GM18520 (cell line): ENCODE measurements at regions not wholly inside any gene's neighbourhood (a gene's known extent, or its start where the extent isn't known, plus 50 kb on each side); places are given as distances from the start of the nearest gene placed in this dataset.
"Not testable (repeated sequence)": the region's sequence is repeated elsewhere in the genome, so short reads cannot be mapped to it uniquely, and the experiment has no call there.

Experiments
- ATAC-seq: cut with Tn5 transposase; IDR thresholded peaks from one replicate; pipeline ENCODE4 v1.9.1; 2021; ENCODE audit not compliant: unreplicated experiment

- ATAC-seq, result no peak
Measured at GRCh38 chr21:17196623-17197022, 316.2 kb upstream of the CXADR start.

- no peak for ATAC-seq
Measured at GRCh38 chr21:17197996-17198395, 314.8 kb upstream of the CXADR start.

DNA sequence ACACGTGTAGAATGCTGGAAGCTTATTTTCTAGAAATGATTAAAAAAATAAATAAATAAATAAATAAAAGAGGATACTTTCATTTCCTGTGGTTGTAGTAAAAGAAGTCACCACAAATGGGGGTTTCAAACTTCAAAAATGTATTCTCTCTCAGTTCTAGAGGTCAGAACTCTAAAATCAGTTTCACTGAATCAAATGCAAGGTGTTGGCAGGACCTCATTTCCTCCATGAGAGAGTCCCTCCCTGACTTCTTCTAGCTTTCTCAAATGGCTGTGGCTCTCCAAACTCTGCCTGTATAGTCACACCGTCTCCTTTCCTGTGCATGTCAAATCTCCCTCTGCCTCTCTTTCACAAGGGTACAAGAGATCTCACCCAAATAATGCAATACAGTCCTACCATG lies 312.6 kb upstream of the CXADR start:
- ATAC-seq, result no peak

GRCh38 chr21:17201741-17202260 lies 311.0 kb upstream of the CXADR start:
- no peak for ATAC-seq

- ATAC-seq, result no peak
Measured at GRCh38 chr21:17214801-17215200, 298.0 kb upstream of the CXADR start.

GRCh38 chr21:17219050-17219449 lies 293.8 kb upstream of the CXADR start:
- not testable (repeated sequence) for ATAC-seq

- ATAC-seq, result no peak
Measured at GRCh38 chr21:17231124-17231523, 281.7 kb upstream of the CXADR start.

DNA sequence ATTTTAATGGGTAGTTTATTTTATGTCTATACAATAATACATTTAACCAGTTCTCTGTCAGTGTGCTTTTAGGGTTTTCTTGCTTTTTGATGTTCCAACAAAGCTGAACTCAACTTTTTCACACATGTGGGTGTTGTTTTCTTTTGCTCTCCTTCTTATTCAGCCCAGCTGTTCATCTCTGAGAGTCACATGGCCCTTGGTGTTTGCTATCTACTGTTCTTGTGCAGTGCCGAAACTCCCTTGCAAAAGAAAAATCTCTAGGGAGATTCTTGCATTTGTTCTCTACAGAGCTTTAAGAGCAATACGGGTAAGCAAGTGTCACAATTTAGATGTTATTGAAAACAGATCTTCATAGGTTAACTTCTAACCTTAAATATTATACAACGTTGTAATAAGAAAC lies 281.1 kb upstream of the CXADR start:
- ATAC-seq, result no peak

DNA sequence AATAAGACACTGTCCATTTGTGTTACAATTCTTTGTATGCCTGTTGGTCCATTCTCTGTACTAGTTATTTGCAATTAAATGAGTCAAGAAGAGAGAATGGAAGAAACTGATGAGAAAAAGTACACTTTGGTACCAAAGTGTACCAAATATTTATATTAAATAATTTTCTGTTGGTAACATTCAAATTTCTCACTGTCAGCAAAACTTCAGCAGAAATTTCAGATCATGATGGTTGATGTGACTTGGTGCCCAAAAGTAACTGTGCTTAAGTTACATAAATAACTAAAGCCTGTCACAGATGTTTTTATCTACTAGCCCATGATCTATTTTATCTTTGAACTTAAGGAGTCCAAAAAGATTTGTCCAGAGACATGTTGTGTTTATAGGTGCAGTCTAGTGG lies 274.4 kb upstream of the CXADR start:
- no peak for ATAC-seq

DNA sequence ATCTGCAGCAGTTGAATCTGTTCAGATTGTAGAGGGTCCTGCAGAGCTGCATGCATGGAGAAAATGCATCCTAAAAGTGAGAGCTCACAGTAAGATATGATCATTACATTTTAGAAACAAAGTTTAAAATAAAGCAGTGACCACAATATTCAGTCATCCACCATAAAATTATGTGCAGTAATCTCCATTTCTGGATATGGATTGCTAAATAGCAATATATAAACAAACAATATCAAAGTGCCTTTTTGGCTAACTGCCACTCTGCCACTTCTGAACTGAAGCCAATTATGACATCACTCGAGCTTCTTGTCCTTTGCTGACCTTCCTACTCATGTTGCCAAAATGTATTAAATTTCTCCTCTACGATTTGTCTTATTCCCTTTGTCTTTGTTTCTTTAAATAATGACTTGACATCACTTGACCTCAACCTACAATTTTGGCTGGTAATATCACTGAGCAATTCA lies 262.0 kb upstream of the CXADR start:
- ATAC-seq, result no peak

- no peak for ATAC-seq
Measured at GRCh38 chr21:17257784-17258183, 255.1 kb upstream of the CXADR start.

GRCh38 chr21:17264182-17264581 lies 248.7 kb upstream of the CXADR start:
- ATAC-seq, result no peak

DNA sequence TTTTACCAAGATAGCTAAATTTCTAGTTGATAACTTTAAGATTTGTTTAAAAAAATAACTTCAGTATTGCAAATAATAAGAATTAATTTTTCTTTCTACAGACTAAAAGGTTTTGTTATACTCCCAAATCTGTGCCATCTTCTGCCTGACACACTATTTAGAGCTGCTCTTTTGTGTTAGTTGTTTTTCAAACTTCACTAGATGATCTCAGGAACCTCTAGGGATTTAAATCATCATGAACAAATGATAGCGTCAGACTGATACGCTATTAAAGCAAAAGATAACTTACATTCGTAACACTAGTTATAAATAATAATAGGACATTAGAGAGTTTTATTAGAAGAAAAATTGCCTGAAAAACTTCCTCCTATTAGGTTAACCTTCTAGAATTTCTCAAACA lies 243.1 kb upstream of the CXADR start:
- ATAC-seq, result no peak

- ATAC-seq, result no peak
Measured at GRCh38 chr21:17270229-17270628, 242.6 kb upstream of the CXADR start.

DNA sequence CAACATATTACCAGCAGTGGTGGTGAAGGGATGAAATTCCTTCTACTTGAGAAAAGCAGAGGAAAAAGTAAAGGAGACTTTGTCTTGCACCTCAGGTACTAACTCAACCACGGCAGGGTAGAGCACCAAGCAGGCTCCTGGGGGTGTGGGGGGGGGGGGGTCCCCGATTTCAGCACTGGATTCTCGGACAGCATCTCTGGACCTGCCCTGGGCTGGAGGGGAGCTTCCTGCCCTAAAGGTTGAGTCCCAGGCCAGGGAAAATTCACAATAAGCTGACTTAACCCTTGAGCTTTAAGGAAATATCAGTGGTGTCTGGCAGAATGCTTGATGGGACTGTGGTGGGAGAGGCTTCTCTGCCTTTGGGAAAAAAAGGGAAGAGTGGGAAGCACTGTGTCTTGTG lies 233.2 kb upstream of the CXADR start:
- ATAC-seq, result no peak

- ATAC-seq, result not testable (repeated sequence)
Measured at GRCh38 chr21:17293016-17293562, 219.8 kb upstream of the CXADR start.

DNA sequence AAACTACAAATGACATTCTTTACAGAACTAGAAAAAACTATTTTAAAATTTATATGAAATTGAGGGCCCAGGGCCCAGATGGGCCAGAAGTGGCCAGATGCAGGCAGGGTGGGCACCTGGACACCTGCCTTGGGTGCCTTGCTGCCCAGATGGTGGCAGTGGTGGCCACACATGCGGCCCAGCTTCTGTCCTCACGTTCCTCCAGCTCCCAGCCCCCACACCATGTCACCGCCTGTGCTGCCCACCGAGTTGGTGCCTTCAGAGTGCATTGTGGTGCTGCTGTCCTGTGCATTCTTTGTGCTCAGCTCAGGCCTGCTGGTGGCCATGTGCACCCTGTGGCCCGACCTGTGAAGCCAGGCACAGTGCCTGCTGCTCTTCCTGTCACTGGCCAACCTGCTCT lies 216.8 kb upstream of the CXADR start:
- no peak for ATAC-seq

DNA sequence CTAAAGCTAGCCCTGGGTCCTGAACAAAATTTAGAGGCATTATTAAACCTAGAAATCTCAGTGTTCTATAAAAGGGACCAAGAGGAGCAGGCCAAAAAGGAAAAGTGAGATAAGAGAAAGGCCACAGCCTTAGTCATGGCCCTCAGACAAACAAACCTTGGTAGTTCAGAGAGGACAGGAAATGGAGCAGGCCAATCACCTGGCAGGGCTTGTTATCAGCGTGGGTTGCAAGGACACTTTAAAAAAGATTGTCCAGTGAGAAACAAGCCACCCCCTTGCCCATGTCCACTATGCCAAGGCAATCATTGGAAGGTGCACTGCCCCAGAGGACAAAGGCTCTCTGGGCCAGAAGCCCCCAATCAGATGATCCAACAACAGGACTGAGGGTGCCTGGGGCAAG lies 213.3 kb upstream of the CXADR start:
- ATAC-seq, result not testable (repeated sequence)

DNA sequence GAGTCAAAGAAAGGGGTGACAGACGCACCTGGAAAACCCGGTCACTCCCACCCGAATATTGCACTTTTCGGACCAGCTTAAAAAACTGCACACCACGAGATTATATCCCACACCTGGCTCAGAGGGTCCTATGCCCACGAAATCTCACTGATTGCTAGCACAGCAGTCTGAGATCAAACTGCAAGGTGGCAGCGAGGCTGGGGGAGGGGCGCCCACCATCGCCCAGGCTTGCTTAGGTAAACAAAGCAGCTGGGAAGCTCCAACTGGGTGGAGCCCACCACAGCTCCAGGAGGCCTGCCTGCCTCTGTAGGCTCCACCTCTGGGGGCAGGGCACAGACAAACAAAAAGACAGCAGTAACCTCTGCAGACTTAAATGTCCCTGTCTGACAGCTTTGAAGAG lies 185.1 kb upstream of the CXADR start:
- not testable (repeated sequence) for ATAC-seq

- no peak for ATAC-seq
Measured at GRCh38 chr21:17334484-17334883, 178.4 kb upstream of the CXADR start.

GRCh38 chr21:17340081-17340480 lies 172.8 kb upstream of the CXADR start:
- ATAC-seq, result no peak

DNA sequence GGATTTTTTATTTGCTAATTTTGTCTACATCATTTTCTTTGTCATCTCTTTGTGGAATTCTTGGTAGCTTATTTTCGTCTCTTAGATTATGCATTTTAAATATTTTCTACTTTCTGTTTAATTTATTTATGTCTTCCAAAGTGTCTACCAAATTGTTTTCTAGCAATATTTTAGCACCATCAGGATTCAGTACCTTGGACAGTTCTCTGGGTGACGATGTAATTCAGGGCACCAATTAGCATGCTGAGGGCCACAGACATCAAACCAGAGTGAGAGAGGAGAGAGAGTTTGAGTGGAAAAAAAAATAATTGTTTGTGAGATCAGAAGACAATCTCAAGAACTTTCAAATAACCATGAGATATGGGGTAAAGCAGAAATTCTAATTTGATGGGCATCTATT lies 169.8 kb upstream of the CXADR start:
- no peak for ATAC-seq

DNA sequence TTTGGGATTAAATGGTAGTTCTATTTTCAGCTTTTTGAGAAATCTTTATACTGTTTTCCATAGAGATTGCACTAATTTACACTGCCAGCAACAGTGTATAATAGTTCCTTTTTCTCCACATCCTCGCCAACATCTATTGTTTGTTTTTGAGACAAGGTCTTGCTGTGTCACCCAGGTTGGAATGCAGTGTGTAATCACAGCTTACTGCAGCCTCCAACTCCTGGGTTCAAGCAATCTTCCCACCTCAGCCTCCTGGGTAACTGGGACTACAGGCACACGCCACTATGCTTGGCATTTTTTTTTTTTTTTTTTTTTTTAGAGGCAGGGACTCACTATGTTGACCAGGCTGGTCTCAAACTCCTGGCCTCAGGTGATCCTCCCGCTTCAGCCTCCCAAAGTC lies 164.5 kb upstream of the CXADR start:
- ATAC-seq, result no peak
